SIG-M5 treated with dmso at 0.1 percent for 504 hours (cell line): ENCODE measurements at regions not wholly inside any gene's neighbourhood (a gene's known extent, or its start where the extent isn't known, plus 50 kb on each side); places are given as distances from the start of the nearest gene placed in this dataset.
"Not testable (repeated sequence)": the region's sequence is repeated elsewhere in the genome, so short reads cannot be mapped to it uniquely, and the experiment has no call there.

Experiments used
- DNase-seq: peaks from one replicate; lab custom pipeline; 2025; ENCODE audit not compliant: unreplicated experiment; lab: John Stamatoyannopoulos, UW

DNA sequence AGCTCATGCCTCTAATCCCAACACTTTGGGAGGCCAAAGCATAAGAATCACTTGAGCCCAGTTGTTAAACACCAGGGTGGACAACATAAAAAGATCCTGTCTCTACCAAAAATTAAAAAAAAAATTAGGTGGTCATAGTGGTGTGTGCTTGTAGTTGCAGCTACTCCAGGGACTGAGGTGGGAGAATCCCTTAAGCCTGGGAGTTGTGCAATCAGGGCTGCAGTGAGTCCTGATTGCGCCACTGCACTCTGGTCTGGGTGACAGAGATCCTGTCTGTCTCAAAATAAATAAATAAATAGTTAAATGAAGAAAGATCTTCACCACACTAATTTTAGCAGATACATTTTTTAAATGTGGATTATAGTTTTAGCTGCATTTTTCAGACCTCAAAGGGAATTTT lies 433.2 kb downstream of the MAT2B start:
- peak; percentile 17 for DNase-seq

DNA sequence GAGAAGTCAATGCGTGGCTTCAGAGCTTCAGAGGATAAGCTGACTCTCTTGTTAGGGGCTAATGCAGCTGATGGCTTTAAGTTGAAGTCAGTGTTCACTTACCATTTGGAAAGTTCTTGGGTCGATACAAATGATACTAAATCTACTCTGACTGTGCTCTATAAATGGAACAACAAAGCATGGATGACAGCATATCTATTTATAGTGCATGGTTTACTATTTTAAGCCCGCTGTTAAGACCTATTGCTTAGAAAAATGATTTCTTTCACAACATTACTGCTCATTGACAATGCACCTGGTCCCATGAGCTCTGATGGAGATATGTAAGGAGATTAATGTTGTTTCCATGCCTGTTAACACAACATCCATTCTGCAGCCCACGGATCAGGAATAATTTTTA lies 435.7 kb downstream of the MAT2B start:
- no peak for DNase-seq

DNA sequence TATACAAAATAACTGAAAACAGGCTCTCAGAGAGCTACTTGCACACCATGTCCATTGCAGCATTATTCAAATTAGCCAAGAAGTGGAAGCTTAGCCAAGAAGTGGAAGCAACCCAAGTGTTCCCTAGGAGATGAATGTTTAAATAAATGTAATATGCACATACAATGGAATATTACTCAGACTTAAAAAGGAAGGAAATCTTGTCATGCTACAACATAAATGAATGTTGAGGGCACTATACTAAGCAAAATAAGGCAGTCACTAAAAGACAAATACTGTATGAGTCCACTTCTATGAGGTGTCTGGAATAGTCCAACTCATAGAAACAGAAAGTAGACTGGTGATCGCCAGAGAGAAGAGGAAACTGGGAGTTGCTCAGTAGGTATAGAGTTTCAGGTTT lies 438.1 kb downstream of the MAT2B start:
- DNase-seq, result no peak

DNA sequence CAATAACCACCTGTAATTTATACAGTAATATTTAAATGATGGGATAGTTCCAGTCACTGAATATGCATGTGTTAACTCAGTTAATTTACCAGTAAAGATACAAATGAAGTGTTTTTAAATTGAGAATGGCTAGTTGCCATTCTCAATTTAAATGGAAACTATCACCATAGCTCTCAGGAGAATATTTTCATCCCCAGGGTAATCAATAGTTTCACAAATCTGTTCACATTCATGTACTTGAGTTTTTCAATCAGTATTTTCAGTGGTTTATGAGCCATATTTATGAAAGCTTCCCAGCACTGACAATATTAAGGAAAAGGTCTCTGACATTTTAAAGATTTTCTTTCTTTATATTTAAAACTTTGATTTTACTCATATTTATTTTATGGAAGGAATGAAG lies 439.3 kb downstream of the MAT2B start:
- DNase-seq, result no peak

DNA sequence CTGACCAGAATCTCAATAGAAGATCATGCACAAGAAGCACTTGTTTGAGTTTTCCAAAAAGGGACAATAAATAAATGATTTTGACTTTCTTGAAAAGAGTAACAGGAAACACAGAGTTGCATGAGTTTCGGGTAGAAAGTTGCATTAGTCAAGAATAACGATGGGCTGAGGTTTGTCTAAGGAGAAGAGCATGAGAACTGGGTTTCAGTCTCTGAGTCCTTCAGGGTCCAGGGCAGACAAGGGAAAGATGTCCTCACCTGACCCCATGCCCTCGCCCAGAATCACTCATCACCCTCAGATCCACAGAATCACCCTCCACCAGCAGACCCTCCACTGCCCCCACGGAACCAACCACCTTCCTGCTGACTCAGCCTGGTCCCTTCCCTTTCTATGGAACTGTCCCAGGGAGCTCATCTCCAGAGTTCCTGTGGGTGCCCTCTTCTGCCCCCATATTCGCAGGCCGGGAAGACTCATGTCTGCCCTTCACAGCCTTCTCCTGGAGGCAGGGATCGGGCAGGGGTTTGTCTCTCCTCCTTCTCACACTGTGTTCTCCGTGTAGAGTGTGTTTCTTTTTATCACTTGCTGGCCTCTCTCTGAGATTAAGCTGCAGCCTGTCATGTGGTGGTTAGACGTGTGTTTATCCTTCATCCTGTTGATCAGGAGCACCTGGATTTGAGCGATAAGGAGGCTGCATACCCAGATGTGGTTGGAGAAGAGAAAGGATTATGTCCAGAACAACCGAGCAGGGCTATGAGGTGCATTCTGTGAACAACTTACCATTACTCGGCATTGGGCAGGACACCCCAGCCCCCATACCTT lies 442.6 kb downstream of the MAT2B start:
- no peak for DNase-seq

DNA sequence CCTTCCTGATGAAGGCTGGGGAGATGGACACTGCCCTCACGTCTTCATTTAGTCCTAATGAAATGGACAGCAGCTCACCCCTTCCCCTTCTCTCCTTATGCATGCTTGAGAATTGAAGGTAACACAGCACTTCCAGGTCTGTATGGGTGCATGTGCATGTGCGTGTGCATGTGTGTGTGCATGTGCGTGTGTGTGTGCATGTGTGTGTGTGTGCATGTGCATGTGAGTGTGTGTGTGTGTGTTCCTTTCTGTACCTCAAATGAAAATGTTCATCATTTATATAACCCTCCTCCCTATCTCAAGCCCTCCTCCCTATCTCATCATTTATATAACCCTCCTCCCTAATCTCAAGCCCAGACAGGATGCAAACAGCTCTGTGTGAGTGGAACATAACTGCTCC lies 444.8 kb downstream of the MAT2B start:
- no peak for DNase-seq

- DNase-seq, result no peak
Measured at GRCh38 chr5:163951069-163951468, 445.6 kb downstream of the MAT2B start.

DNA sequence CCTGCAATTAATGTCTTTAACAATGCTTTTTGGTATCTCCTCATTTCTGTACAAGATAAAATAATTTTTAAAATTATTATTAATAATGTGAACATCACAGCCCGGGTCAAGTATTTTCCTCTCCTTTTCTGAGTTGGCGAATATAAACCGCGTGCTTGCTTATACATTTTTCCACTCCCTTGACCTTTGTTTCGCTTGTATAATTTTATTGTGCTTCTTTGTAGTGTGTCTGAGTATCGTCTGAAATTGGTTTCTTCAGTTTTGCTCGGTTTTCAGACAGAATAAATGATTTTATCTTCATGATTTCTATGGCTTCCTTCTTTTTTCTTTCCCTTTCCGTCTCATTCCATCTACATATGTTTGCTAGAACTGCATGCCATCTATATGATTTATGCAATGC lies 448.5 kb downstream of the MAT2B start:
- DNase-seq, result no peak

- not testable (repeated sequence) for DNase-seq
Measured at GRCh38 chr5:163961230-163961629, 455.8 kb downstream of the MAT2B start.

GRCh38 chr5:163963881-163964280 lies 458.5 kb downstream of the MAT2B start:
- DNase-seq, result peak; percentile 11

GRCh38 chr5:163964671-163965070 lies 459.3 kb downstream of the MAT2B start:
- no peak for DNase-seq

GRCh38 chr5:163967268-163967667 lies 461.8 kb downstream of the MAT2B start:
- no peak for DNase-seq

DNA sequence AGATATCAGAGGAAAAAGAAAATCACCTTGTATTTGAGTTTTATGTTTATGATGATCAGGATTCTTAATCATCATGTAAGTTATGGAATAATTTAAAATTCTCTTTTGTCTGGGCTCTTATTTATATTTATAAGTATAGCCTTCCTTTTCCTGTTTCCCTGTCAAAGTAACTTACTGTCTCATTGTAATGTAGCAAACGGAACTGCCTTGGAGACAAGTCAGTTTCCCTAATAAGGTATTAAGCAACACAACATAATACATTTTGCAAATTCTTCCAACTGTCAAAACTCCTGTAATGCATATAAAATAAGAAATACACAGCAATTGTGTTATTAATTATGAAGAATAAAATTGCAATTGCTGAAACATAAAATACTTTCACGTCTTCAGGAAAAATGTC lies 463.2 kb downstream of the MAT2B start:
- no peak for DNase-seq

GRCh38 chr5:163976696-163977095 lies 471.3 kb downstream of the MAT2B start:
- no peak for DNase-seq

- no peak for DNase-seq
Measured at GRCh38 chr5:163978897-163979296, 473.5 kb downstream of the MAT2B start.

DNA sequence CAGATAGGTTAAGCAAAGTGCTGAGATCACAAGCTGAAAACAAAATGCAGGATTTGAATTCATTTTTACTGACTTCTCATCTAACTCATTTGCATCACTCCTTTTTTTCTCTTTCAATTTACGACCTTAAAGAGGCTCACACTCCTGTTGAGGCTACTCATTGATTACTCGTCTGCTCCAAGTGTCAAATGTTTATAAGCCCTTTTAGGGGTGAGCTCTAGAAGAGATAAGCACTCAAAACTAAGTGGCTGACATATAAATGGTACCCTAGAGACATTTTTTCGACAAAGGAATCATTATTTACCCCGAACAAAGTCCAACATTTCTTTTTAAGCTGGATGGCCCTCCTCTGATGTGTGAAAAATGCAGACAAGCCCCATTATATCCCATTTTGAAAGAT lies 483.1 kb downstream of the MAT2B start:
- no peak for DNase-seq

- no peak for DNase-seq
Measured at GRCh38 chr5:163993126-163993525, 487.7 kb downstream of the MAT2B start.

DNA sequence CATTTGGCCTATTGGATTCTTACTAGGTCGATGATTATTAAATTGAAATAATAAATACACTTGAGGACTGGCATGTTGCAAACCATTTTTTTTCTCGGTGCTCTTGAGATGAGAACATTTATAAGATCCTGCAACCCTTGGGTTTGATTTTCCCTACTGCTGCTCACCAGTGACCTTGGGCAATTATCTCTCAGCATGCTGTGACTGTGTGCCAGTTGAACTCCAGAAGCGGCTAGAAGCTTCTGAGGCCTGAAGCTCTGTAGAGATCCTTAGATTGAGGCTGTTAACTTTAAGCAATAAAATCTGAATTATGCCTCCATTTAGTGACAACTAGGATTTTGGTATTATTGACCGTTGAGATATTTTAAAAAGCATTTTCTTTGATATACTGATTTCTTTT lies 489.8 kb downstream of the MAT2B start:
- no peak for DNase-seq

GRCh38 chr5:163997965-163998364 lies 492.5 kb downstream of the MAT2B start:
- no peak for DNase-seq

DNA sequence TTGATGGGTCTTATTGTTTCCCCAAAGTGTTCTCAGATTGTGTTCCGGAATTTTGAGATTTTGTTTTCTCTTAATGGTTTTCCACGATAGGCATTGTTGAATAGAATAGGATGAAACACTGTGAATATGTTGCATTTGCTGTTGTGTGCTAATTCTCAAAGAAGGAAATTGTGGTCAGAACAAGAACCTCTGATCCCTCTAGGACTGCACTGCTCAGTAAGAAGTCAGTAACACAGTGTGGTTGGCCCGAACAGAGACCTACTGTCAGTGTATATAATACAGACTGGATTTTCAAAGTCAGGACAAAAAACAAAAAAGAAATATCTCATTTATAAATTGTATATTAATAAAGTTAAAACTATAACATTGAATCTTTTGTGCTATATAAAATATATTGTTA lies 494.8 kb downstream of the MAT2B start:
- DNase-seq, result no peak

GRCh38 chr5:164000819-164001218 lies 495.4 kb downstream of the MAT2B start:
- no peak for DNase-seq

DNA sequence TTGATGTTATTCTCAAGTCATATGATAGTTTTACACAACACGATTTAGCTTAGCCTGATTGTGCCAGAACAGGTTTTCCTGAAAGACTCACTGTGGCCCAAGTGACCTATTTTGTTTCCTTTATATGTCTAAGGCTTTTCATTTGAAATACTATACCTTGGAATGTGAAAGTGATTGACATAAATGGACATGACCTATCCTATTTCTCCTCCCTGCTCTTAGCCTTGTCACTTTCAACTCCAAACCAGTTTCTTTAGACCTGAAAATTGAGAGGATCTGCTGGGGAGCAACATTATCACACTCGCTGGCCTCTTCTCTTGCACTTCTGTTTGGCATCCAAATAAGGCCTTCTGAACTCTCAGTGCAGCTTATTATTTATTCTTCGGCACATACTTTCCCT lies 496.8 kb downstream of the MAT2B start:
- DNase-seq, result peak; percentile 17

GRCh38 chr5:164002628-164003027 lies 497.2 kb downstream of the MAT2B start:
- DNase-seq, result no peak
